Epithelial cell of proximal tubule (primary cell): ENCODE measurements at regions not wholly inside any gene's neighbourhood (a gene's known extent, or its start where the extent isn't known, plus 50 kb on each side); places are given as distances from the start of the nearest gene placed in this dataset.

Source experiments
- DNase-seq: peaks from one replicate; pipeline ENCODE4 v3.0.0-alpha.2; 2011; ENCODE audit warnings: low read depth
- H3K4me3 ChIP-seq: 2 replicates; pipeline ENCODE4 v1.5.1; 2011; ENCODE audit warnings: low read depth, mild to moderate bottlenecking, low read length
- TF ChIP-seq, protein P1 (sequence below): conservative IDR thresholded peaks from 2 replicates; pipeline ENCODE4 v1.5.1; 2012; ENCODE audit warnings: low read depth, mild to moderate bottlenecking, low read length

DNA sequence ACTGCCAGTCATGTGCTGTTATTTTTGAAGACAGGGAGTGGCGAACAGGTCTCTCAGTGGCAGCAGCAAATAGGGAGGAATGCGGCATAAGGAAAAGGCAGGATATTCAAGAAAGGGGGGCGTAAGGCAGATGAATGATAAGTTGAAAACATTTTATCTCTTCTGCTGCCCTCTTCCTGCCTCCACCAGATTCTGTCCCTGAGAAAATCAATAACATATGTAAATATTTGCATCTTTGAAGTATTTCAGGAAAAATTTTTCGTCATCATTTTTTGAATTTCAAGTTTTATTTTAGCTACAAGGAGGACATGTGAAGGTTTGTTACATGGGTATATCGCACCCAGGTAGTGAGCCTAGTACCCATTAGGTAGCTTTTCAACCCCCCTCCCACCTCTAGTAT lies 616.7 kb downstream of the MCTP2 start:
- no peak overlapping the region for H3K4me3 ChIP-seq
- TF ChIP-seq, protein P1, sequence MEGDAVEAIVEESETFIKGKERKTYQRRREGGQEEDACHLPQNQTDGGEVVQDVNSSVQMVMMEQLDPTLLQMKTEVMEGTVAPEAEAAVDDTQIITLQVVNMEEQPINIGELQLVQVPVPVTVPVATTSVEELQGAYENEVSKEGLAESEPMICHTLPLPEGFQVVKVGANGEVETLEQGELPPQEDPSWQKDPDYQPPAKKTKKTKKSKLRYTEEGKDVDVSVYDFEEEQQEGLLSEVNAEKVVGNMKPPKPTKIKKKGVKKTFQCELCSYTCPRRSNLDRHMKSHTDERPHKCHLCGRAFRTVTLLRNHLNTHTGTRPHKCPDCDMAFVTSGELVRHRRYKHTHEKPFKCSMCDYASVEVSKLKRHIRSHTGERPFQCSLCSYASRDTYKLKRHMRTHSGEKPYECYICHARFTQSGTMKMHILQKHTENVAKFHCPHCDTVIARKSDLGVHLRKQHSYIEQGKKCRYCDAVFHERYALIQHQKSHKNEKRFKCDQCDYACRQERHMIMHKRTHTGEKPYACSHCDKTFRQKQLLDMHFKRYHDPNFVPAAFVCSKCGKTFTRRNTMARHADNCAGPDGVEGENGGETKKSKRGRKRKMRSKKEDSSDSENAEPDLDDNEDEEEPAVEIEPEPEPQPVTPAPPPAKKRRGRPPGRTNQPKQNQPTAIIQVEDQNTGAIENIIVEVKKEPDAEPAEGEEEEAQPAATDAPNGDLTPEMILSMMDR = no peak
- DNase-seq = no peak

DNA sequence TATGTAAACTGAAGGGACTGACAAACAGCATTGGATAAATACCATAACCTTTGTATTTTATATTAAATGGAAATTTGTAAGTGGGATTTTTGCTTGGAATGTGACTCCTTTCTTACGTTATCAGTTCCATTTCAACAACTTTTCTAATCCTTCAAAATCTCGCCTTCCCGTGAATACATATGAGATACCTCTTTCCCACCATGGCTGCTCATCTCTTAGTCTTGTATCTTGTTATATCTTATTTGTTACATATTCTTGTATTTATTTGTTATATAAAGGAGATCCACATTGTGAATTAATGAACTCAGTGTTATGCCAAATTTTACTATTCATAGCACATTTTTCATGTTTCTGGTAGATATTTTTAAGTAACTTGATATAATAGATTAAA lies 623.7 kb downstream of the MCTP2 start:
- no peak for DNase-seq
- TF ChIP-seq, protein P1 = no peak
- H3K4me3 ChIP-seq = no peak overlapping the region

DNA sequence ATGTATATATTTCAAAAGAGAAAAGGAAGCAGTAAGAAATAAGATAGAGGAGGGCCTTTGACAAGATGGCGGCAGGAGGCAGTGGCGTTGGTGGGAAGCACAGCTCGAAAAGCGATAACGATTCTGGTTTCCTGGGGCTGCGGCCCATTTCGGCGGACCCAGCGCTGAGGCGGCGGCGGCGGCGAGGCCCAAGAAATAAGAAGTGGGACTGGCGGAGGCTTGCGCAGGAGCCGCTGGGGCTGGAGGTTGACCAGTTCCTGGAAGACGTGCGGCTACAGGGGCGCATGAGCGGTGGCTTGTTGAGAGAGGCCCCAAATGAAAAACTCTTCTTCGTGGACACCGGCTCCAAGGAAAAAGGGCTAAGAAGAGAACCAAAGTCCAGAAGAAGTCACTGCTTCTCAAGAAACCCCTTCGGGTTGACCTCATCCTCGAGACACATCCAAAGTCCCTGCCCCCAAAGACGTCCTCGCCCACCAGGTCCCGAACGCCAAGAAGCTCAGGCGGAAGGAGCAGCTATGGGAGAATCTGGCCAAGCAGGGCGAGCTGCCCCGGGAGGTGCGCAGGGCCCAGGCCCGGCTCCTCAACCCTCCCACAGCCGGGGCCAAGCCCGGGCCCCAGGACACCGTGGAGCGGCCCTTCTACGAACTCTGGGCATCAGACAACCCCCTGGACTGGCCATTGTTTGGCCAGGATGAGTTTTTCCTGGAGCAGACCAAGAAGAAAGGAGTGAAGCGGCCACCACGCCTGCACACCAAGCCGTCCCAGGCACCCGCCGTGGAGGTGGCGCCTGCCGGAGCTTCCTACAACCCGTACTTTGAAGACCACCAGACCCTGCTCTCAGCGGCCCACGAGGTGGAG lies 624.3 kb downstream of the MCTP2 start:
- TF ChIP-seq, protein P1 = no peak
- no peak for DNase-seq
- H3K4me3 ChIP-seq = no peak overlapping the region

DNA sequence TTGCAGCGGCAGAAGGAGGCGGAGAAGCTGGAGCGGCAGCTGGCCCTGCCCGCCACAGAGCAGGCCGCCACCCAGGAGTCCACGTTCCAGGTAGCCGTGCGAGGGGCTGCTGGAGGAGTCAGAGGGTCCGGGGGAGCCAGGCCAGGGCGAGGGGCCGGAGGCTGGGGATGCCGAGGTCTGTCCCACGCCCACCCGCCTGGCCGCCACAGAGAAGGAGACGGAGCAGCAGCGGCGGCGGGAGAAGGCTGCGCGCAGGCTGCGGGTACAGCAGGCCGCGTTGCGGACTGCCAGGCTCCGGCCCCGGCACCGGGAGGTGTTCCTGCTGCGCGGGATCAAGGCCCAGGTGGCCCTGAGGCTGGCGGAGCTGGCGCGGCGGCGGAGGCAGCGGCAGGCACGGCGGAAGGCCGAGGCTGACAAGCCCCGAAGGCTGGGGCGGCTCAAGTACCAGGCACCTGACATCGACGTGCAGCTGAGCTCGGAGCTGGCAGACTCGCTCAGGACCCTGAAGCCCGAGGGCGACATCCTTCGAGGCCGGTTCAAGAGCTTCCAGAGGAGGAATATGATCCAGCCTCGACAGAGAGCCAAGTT lies 625.0 kb downstream of the MCTP2 start:
- no peak overlapping the region for H3K4me3 ChIP-seq

DNA sequence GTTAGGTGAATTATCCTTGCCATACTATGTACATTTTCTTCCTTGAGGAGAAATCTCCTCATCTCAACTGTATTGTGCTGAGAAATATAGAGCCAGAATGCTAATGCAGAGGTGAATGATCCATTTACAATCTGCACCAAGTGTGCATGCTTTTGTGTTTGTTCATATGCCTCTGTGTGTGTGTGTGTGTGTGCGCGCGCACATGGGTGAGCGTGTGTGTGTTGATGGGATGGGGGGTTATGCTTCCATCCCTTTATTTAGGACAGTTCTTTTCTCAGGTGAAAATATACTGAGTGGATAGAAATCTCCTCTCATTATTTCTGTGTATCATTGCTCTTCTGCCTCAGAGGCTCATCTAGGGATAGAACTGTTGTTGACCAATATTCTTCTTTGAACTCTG lies 626.1 kb downstream of the MCTP2 start:
- H3K4me3 ChIP-seq = no peak overlapping the region
- DNase-seq = no peak
- TF ChIP-seq, protein P1 = no peak

More for the DNA sequence above, 625.0 kb downstream of the MCTP2 start:
- no peak for DNase-seq
- TF ChIP-seq, protein P1 = no peak

DNA sequence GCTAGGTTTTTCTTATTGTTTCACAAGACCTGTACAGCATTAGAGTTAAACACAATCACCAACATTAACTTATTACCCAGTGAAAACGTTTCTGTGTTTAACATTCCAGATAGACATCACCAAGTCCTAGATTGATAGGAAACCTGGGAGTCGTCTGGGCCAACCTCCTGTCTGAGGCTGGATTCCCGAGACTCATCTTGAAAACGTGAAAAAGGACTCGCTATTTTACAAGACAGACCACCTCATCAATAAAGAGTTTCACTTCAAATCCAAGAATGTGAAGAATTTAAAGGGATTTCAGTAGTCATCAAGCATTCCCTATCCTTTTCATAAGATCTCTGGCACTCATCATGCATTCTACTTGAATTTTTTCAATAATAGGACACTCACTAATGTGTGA lies 626.6 kb downstream of the MCTP2 start:
- H3K4me3 ChIP-seq = no peak overlapping the region
- TF ChIP-seq, protein P1 = no peak
- no peak for DNase-seq
